H4 (cell line): ENCODE measurements at regions not wholly inside any gene's neighbourhood (a gene's known extent, or its start where the extent isn't known, plus 50 kb on each side); places are given as distances from the start of the nearest gene placed in this dataset.
"Not testable (repeated sequence)": the region's sequence is repeated elsewhere in the genome, so short reads cannot be mapped to it uniquely, and the experiment has no call there.

Source experiments
- DNase-seq: peaks from one replicate; pipeline ENCODE4 v3.0.0-alpha.2; 2015; ENCODE audit warnings: low spot score

DNA sequence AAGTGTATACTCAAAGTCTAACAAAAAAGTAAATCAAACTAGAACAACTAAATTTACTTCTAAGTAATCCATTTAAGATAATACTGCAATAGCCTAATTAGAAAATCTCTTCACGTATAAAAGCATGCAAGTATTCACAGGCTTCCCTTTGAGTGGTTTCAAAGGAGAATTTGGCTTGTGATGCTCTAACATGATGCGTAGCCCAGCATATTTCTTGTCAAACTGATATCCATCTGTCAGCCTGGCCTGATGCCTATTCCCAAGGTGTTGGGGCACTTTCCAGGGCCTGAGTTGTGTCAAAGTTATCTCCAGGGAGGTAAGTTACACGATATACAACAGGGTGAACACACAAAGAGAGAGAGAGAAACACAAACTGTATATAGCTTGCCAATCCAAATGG, 287.0 kb upstream of the MAGEB18 start:
- no peak for DNase-seq

DNA sequence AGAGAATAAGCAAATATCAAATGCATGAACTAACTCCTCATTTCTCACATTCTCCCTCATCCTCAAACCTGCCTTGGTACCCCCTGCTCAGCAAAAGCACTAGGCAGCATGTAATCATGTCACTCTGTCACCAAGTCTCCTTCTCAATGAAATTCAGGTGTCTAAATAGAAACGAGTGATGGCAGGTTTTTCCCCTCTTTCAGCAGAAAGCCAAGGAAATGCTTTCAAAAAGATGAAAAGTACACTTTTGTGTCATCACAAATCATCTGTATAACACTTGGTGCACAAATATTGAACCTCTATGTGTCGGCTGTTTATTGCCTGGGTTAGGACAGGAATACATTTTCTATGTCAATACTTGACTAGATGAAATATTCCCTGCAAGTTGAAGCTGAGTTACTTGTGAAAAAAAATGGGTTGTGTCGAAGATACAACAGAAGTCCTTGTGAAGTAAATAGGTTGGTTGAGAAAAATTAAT, 285.1 kb upstream of the MAGEB18 start:
- DNase-seq: no peak

DNA sequence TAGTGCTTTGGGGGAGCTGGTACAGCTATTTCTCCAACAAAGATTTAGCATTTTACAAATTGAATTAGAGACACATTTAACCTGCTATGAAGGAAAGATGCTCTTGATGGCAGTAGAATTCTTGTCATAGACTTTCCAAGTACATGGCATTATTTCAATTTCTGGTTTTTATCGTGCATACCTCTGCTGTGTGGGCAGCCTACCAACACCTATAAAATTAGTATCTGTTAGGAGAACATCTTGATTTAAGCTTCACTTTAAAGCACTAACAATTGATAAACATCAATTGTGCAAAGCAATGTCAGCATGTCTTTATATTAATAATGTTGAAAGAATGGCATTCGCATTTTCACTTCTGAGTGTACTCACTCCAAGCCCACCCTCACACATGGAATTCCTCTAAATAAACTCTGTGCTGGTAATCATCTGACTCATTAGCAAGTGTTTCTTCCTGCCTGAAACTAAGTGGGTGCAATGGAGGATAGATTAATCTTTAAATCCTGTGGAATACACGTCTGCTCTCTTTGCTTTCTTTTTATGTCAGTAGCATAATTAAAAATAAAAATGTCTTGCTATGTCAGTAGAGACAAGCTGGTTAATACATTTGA, 279.8 kb upstream of the MAGEB18 start:
- no peak for DNase-seq

- no peak for DNase-seq
Observed at GRCh38 chrX:25860322-25860721, 277.8 kb upstream of the MAGEB18 start.

- no peak for DNase-seq
Observed at GRCh38 chrX:25869761-25870160, 268.4 kb upstream of the MAGEB18 start.

DNA sequence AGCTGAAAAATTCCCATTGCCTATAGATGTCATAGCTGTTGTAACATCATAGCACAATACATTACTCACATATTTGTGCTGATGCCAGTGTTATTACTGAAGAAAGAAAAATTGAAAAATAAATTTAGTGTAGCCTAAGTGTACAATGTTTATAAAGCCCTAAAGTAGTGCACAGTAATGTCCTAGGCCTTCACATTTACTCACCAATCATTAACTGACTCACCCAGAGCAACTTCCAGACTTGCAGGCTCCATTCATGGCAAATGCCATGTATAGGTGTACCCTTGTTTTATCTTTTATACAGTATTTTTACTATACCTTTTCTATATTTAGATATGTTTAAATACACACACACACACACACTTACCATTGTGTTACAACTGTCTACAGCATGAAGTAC, 265.4 kb upstream of the MAGEB18 start:
- no peak for DNase-seq

DNA sequence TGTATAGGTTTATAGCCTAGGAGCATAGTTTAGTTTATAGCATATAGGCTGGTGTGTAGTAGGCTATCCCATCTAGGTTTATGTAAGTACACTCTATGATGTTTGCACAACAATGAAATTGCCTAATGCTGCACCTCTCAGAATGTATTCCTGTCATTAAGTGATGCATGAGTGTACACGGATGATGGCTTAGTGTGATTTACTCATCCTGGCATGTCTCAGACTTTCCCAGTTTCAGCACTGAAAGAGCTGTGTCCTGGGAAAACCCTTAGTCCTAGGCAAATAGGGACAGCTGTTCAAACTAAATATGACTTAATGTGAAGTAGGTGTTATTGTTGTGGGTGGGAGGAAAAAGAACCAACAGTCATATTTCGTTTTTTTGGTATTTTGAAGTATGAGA, 264.9 kb upstream of the MAGEB18 start:
- DNase-seq: no peak

- DNase-seq: no peak
Observed at GRCh38 chrX:25878806-25879205, 259.3 kb upstream of the MAGEB18 start.

GRCh38 chrX:25882503-25882902, 255.6 kb upstream of the MAGEB18 start:
- not testable (repeated sequence) for DNase-seq

GRCh38 chrX:25897758-25898157, 240.4 kb upstream of the MAGEB18 start:
- no peak for DNase-seq

GRCh38 chrX:25905728-25906127, 232.4 kb upstream of the MAGEB18 start:
- not testable (repeated sequence) for DNase-seq

DNA sequence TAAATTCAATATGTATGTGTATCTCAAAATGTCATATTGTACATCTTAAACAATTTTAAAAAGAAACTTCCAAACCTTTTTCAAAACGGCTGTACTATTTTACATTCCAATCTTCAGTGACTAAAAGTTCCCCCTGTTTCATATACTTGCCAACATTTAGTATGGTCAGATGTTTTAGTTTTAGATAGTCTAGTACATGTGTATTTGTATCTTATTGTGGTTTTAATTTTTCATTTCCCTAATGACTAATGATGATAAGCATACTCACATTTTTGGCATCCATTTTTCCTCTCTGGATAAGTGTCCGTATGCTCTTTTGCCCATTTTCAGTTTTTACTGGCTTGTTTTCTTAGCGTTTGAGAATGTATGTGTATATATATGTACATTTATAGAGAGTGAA, 212.2 kb upstream of the MAGEB18 start:
- DNase-seq: no peak

DNA sequence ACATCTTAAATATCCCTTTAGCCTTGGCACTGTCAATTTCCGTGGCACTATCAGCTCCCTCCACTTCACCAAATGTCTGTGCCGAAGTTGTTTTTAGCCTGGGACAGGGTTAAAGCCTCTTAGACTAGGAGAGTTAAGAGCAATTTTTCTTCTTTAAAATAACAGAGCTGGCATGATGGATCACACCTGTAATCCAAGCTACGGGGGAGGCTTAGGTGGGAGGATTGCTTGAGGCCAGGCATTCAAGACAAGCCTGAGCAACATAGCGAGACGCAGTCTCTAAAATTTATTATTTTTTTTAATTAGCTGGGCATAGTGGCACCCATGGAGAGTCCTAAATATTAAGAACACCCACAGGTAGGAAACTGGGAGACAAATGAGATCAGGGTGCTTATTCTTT, 209.8 kb upstream of the MAGEB18 start:
- no peak for DNase-seq

- DNase-seq: no peak
Observed at GRCh38 chrX:25941087-25941486, 197.1 kb upstream of the MAGEB18 start.

DNA sequence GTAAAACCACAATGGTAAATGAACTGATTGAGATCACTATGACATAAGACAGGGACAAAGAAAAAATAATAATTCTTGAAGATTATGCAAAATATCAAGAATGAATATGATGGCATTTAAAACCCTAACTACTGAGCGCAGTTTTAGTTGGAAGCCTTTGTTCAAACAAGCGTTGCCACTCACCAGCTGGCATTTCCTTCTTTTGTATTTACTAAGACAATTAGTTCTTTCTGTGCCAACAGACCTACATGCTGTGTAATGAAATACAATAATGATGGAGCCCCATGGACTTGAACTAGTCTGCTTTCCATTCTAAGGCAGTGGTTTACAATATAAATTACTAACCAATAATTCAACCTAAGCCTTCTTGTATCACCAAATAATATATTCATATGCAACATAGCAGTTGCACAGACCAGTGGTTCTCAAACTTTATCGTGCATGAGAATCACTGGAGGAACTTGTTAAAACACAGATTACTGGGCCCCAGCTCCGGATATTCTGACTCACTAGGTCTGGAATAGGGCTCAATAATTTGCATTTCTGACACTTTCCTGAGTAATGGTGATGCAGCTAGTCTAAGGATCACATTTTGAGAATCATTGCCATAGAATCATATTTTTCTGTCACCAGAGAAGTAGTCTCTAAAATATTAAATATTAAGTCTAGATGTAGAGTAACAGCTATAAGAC, 196.4 kb upstream of the MAGEB18 start:
- DNase-seq: no peak

DNA sequence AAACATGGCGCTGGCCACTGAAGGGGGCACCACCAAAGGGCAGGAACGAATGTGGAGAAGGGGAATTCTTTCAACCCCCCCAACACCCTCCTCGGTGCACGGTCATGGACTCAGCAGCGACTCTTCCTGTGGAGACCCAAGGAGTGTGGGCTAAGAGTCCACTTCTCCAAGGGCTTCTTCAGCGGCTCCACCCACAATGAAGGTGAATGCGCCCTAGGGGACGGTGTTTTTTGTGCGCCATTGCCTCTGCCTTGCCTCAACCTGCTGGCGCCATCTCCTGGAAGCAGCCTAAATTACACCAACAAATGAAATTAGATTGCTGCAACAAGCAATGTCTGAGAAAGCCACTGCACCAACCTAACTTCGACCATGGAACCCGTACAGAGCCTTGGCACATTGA, 169.2 kb upstream of the MAGEB18 start:
- DNase-seq: peak; percentile 29

- DNase-seq: no peak
Observed at GRCh38 chrX:25976683-25977310, 161.3 kb upstream of the MAGEB18 start.

GRCh38 chrX:25998687-25999086, 139.5 kb upstream of the MAGEB18 start:
- no peak for DNase-seq

DNA sequence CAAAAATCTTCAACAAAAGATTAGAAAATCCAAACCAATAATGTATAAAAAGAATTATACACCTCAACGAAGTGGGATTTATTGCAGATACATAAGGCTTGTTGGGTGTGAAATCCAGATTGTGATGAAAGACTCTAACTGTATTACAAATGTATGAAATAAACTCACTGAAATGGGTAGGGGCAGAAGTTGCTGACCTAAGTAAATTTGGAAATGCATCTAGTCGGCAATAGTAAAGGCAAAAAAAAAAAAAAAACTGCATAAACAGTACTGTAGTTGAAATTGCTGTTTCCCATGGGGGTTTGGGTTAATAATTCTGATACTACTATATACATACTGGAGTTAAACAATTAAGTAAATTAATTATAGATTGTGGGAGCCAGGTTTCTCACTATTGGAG, 130.7 kb upstream of the MAGEB18 start:
- no peak for DNase-seq

DNA sequence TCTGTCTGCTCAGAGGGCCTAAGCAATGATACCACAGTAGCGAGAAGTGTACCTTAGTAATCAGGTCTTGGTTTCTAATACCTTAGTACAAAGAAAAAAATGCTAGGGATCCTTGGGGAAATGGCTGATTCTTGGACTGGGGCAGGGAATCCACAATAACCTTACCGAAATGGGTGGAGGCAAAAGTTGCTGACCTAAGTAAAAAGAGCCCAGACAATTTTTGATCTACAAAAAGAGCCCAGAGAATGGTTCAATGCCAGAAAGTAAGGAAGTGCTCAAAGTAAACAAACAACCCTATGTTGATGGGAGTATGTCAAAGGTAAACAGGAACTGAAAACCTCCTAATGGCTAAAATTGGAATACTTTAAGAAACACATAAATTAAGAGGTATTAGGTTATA, 130.1 kb upstream of the MAGEB18 start:
- no peak for DNase-seq

DNA sequence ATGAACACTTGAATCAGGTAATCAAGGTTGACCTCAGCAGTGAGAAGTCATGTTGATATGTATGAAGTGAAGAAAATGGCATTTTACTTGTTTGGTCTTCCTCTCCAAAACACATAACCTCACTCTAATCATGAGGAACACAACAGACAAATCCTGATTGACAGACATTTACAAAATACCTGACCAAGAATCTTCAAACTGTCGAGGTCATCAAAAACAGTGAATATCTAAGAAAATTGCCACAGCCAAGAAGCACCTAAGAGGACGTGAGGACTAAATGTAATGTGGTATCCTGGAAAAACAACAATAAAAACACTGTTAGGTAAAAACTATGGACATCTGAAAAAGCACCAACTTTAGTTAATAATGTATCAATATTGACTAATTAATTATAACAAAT, 129.5 kb upstream of the MAGEB18 start:
- no peak for DNase-seq

DNA sequence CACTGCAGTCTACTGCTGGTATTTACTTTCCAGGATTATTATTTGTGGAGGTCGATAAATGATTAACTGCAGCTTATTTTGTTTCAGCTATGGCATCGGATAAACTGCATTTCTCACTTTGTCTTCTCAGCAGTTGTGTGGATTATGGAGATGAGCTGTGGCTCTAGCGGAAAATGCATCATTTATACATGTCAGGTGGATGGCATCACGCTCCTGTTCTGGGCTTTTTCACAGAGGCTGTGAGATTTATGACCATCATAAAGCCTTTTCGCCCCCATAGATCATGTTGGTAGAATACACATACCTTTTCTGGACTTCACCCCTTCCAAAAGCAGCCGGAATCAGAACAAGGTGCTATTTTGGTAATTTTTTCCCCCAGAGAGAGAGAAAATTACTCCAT, 118.8 kb upstream of the MAGEB18 start:
- DNase-seq: no peak

DNA sequence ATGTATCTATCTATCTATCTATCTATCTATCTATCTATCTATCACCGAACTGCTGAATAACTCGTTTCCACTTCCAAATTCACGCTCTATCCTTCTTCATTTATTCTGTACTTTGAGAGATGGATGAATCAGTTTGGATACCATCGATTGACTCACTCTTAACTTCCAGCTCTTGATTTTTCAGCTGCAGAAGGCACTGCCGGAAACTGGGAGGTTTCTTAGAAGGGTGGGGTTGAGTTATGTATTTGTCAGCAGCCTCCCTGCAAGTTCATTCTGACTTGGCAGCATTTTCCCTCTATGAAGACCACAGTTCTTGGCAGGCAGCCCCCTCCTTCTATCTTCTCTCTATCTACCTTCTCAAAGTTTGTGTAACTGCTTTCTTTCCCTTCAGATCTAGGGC, 112.0 kb upstream of the MAGEB18 start:
- no peak for DNase-seq
